Panc1 (cell line): ENCODE measurements at regions not wholly inside any gene's neighbourhood (a gene's known extent, or its start where the extent isn't known, plus 50 kb on each side); places are given as distances from the start of the nearest gene placed in this dataset.

Experiments
- ATAC-seq: fragments of 200-7000 bp; cut with Tn5 transposase; 2 replicates; pipeline ENCODE4 v1.9.1; 2020; ENCODE audit warnings: mild to moderate bottlenecking, moderate library complexity
- BruUV-seq: library from RNA; stranded (reverse); fragments of 400-500 nt; replicated peaks from 2 replicates; lab custom pipeline; 2021; lab: Mats Ljungman, UMichigan
- CTCF ChIA-PET: fragments of 300-600 bp; sonication (Branson Sonifier 250); formaldehyde crosslinking; loops from one replicate; lab custom pipeline; 2022; ENCODE audit warnings: antibody characterized with exemption; lab: Charles Lee
- POLR2A ChIA-PET: fragments of 300-600 bp; sonication (Branson Sonifier 250); formaldehyde crosslinking; loops from one replicate; lab custom pipeline; 2022; ENCODE audit warnings: antibody characterized with exemption; lab: Charles Lee
- DNase-seq: peaks from one replicate; pipeline ENCODE4 v3.0.0-alpha.2; 2010; ENCODE audit warnings: low read depth, low spot score
- H3K27ac ChIP-seq: 2 replicates; pipeline ENCODE4 v1.5.1; 2011; ENCODE audit warnings: mild to moderate bottlenecking, low read length, inconsistent platforms
- H3K27me3 ChIP-seq: fragments of 200-500 bp; sonication (Bioruptor generic); 2 replicates; pipeline ENCODE4 v1.6.0; 2014; ENCODE audit warnings: low read length, inconsistent platforms; ENCODE audit not compliant: control insufficient read depth, insufficient read depth
- H3K36me3 ChIP-seq: fragments of 200-500 bp; sonication (Bioruptor generic); 2 replicates; pipeline ENCODE4 v1.5.1; 2014; ENCODE audit warnings: inconsistent platforms, mild to moderate bottlenecking, low read length, moderate library complexity; ENCODE audit not compliant: control insufficient read depth, insufficient read depth
- H3K4me1 ChIP-seq: 2 replicates; pipeline ENCODE4 v1.5.1; 2011; ENCODE audit warnings: inconsistent platforms, mild to moderate bottlenecking, low read length, moderate library complexity; ENCODE audit not compliant: control insufficient read depth, insufficient read depth
- H3K4me3 ChIP-seq, 2 experiments: 2 replicates each; pipeline ENCODE4 v1.5.1; 2011 to 2012; ENCODE audit warnings: low read depth in 2 of 2, low read length in 2 of 2, mild to moderate bottlenecking in 2 of 2, inconsistent platforms in 1 of 2, moderate library complexity in 1 of 2
- H3K9me3 ChIP-seq: fragments of 200-500 bp; sonication (Bioruptor generic); 2 replicates; pipeline ENCODE4 v1.5.1; 2014; ENCODE audit warnings: low read depth, mild to moderate bottlenecking, inconsistent platforms, low read length, moderate library complexity; ENCODE audit not compliant: control insufficient read depth, insufficient read depth
- POLR2AphosphoS5 ChIP-seq: IDR thresholded peaks from 2 replicates; pipeline ENCODE4 v1.6.1; 2012; ENCODE audit warnings: mild to moderate bottlenecking, low read depth, low read length, moderate library complexity
- SIN3A ChIP-seq: IDR thresholded peaks from 2 replicates; pipeline ENCODE4 v1.6.1; 2012; ENCODE audit warnings: low read depth, mild to moderate bottlenecking, low read length, moderate library complexity, borderline replicate concordance; ENCODE audit not compliant: insufficient read depth
- TCF7L2 ChIP-seq: IDR thresholded peaks from 2 replicates; pipeline ENCODE4 v1.6.1; 2011; ENCODE audit warnings: mild to moderate bottlenecking, low read depth, low read length, inconsistent platforms
- in situ Hi-C: cut with HindIII; loops from 2 replicates; pipeline ENCODE4 v1.10.0; 2016; ENCODE audit warnings: low sequenced_read_pairs, low pct_unique_long_range_greater_than_20kb
- intact Hi-C: fragments of 100-400 bp; cut with micrococcal nuclease; formaldehyde crosslinking; loops from one replicate; pipeline ENCODE4 v1.10.0; 2022; ENCODE audit not compliant: unreplicated experiment
- TF ChIP-seq, protein P1 (sequence below), 2 experiments: IDR thresholded peaks; 2 replicates each; pipeline ENCODE4 v1.6.1; 2011 to 2012; ENCODE audit warnings: low read depth in 2 of 2, control low read depth in 1 of 2, low read length in 1 of 2, mild to moderate bottlenecking in 1 of 2, moderate library complexity in 1 of 2; ENCODE audit not compliant: insufficient read depth in 1 of 2
- TF ChIP-seq, protein P2 (sequence below): fragments of 450-650 bp; IDR thresholded peaks from 2 replicates; pipeline ENCODE4 v1.5.1; 2017; ENCODE audit warnings: mild to moderate bottlenecking

- no TSS peak for BruUV-seq
- H3K4me1 ChIP-seq = no peaks in the 10 kb centered on the region
- H3K36me3 ChIP-seq = no peaks in the 10 kb centered on the region
- no peak overlapping the region for H3K4me3 ChIP-seq
- H3K9me3 ChIP-seq = no peaks in the 10 kb centered on the region
- H3K27me3 ChIP-seq = peaks cover 3% of the 10 kb centered on the region; the same call in 1 of the 2 replicates
- no peak overlapping the region for H3K27ac ChIP-seq
- intact Hi-C loops (no loop called here), in situ Hi-C loops (no loop called here)
- TF ChIP-seq, protein P1, sequence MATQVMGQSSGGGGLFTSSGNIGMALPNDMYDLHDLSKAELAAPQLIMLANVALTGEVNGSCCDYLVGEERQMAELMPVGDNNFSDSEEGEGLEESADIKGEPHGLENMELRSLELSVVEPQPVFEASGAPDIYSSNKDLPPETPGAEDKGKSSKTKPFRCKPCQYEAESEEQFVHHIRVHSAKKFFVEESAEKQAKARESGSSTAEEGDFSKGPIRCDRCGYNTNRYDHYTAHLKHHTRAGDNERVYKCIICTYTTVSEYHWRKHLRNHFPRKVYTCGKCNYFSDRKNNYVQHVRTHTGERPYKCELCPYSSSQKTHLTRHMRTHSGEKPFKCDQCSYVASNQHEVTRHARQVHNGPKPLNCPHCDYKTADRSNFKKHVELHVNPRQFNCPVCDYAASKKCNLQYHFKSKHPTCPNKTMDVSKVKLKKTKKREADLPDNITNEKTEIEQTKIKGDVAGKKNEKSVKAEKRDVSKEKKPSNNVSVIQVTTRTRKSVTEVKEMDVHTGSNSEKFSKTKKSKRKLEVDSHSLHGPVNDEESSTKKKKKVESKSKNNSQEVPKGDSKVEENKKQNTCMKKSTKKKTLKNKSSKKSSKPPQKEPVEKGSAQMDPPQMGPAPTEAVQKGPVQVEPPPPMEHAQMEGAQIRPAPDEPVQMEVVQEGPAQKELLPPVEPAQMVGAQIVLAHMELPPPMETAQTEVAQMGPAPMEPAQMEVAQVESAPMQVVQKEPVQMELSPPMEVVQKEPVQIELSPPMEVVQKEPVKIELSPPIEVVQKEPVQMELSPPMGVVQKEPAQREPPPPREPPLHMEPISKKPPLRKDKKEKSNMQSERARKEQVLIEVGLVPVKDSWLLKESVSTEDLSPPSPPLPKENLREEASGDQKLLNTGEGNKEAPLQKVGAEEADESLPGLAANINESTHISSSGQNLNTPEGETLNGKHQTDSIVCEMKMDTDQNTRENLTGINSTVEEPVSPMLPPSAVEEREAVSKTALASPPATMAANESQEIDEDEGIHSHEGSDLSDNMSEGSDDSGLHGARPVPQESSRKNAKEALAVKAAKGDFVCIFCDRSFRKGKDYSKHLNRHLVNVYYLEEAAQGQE (IDR thresholded peaks at IDR 0.05; ENCODE audit: insufficient read depth in 1 of 2, low read depth in 2 of 2, low read length in 1 of 2) = no peak
- TF ChIP-seq POLR2AphosphoS5 (no peak), TCF7L2 (no peak), SIN3A (no peak)
- TF ChIP-seq, protein P2, sequence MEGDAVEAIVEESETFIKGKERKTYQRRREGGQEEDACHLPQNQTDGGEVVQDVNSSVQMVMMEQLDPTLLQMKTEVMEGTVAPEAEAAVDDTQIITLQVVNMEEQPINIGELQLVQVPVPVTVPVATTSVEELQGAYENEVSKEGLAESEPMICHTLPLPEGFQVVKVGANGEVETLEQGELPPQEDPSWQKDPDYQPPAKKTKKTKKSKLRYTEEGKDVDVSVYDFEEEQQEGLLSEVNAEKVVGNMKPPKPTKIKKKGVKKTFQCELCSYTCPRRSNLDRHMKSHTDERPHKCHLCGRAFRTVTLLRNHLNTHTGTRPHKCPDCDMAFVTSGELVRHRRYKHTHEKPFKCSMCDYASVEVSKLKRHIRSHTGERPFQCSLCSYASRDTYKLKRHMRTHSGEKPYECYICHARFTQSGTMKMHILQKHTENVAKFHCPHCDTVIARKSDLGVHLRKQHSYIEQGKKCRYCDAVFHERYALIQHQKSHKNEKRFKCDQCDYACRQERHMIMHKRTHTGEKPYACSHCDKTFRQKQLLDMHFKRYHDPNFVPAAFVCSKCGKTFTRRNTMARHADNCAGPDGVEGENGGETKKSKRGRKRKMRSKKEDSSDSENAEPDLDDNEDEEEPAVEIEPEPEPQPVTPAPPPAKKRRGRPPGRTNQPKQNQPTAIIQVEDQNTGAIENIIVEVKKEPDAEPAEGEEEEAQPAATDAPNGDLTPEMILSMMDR = no peak
- ChIA-PET CTCF (no interaction called here), POLR2A (no interaction called here)
- DNase-seq (no peak), ATAC-seq (no peak)
Observed at GRCh38 chr5:77948476-77948875, 172.3 kb upstream of the TBCA start.

GRCh38 chr5:77947041-77947428 is 170.9 kb upstream of the TBCA start:
- ATAC-seq = no peak
- ChIA-PET POLR2A (no interaction called here), CTCF (no interaction called here)
- BruUV-seq = no TSS peak
- TF ChIP-seq TCF7L2 = no peak
- TF ChIP-seq, protein P2 = no peak; the same call in 1 of the 2 replicates
- no peak for TF ChIP-seq SIN3A
- no peak for TF ChIP-seq POLR2AphosphoS5
- TF ChIP-seq, protein P1 (IDR thresholded peaks at IDR 0.05; ENCODE audit: insufficient read depth in 1 of 2, low read depth in 2 of 2, low read length in 1 of 2) = no peak
- Histone ChIP-seq H3K27ac (no peak overlapping the region), H3K9me3 (no peaks in the 10 kb centered on the region), H3K27me3 (peaks cover 3% of the 10 kb centered on the region; the same call in 1 of the 2 replicates), H3K36me3 (no peaks in the 10 kb centered on the region), H3K4me3 (no peak overlapping the region), H3K4me1 (no peaks in the 10 kb centered on the region)
- no peak for DNase-seq
- intact Hi-C loops (no loop called here), in situ Hi-C loops (no loop called here)
